DND-41 (cell line): ENCODE measurements at regions not wholly inside any gene's neighbourhood (a gene's known extent, or its start where the extent isn't known, plus 50 kb on each side); places are given as distances from the start of the nearest gene placed in this dataset.

Experiments
- ATAC-seq: fragments of 200-7000 bp; cut with Tn5 transposase; 3 replicates; pipeline ENCODE4 v1.9.1; 2021; ENCODE audit warnings: low read depth; ENCODE audit not compliant: insufficient read depth
- DNase-seq: peaks from one replicate; pipeline ENCODE4 v3.0.0-alpha.2; 2020
- H2AFZ ChIP-seq: 2 replicates; pipeline ENCODE4 v1.6.0; 2012; ENCODE audit warnings: low read depth, low read length
- H3K27ac ChIP-seq: 2 replicates; pipeline ENCODE4 v1.5.1; 2012; ENCODE audit warnings: low read length, inconsistent platforms
- H3K27me3 ChIP-seq: fragments of 200-600 bp; sonication (generic); 2 replicates; pipeline ENCODE4 v1.6.0; 2012; ENCODE audit warnings: low read length, mild to moderate bottlenecking, inconsistent platforms; ENCODE audit not compliant: insufficient read depth, poor library complexity
- H3K36me3 ChIP-seq: 2 replicates; pipeline ENCODE4 v1.5.1; 2012; ENCODE audit warnings: low read length, inconsistent platforms; ENCODE audit not compliant: insufficient read depth
- H3K4me1 ChIP-seq: 2 replicates; pipeline ENCODE4 v1.5.1; 2012; ENCODE audit warnings: mild to moderate bottlenecking, low read length; ENCODE audit not compliant: insufficient read depth
- H3K4me2 ChIP-seq: 2 replicates; pipeline ENCODE4 v1.6.0; 2012; ENCODE audit warnings: mild to moderate bottlenecking, moderate library complexity, low read length, inconsistent platforms; ENCODE audit not compliant: insufficient read depth
- H3K4me3 ChIP-seq, 2 experiments: fragments of 200-600 bp in 1 of 2; shearing (Covaris generic) in 1 of 2; 2 replicates each; pipeline ENCODE4 v1.5.1; 2012 to 2016; ENCODE audit warnings: inconsistent platforms in 2 of 2, low read length in 2 of 2, mild to moderate bottlenecking in 2 of 2, low read depth in 1 of 2, moderate library complexity in 1 of 2
- H3K79me2 ChIP-seq: 2 replicates; pipeline ENCODE4 v1.6.0; 2012; ENCODE audit warnings: low read length, inconsistent platforms; ENCODE audit not compliant: insufficient read depth
- H3K9ac ChIP-seq: 2 replicates; pipeline ENCODE4 v1.6.0; 2012; ENCODE audit warnings: low read depth, mild to moderate bottlenecking, inconsistent platforms, low read length, moderate library complexity
- H3K9me3 ChIP-seq: 2 replicates; pipeline ENCODE4 v1.5.1; 2012; ENCODE audit warnings: low read length, moderate library complexity, mild to moderate bottlenecking, inconsistent platforms; ENCODE audit not compliant: insufficient read depth, severe bottlenecking
- H4K20me1 ChIP-seq: 2 replicates; pipeline ENCODE4 v1.6.0; 2012; ENCODE audit warnings: low read length; ENCODE audit not compliant: insufficient read depth
- CTCF ChIP-seq: IDR thresholded peaks from 2 replicates; pipeline ENCODE4 v1.5.1; 2012; ENCODE audit warnings: borderline replicate concordance, low read length, moderate library complexity, mild to moderate bottlenecking; ENCODE audit not compliant: poor library complexity, severe bottlenecking; ENCODE audit errors: extremely low read depth
- EZH2 ChIP-seq: IDR thresholded peaks from 3 replicates; pipeline ENCODE4 v1.6.1; 2012; ENCODE audit warnings: borderline replicate concordance, low read depth, mild to moderate bottlenecking, moderate library complexity, low read length, inconsistent platforms; ENCODE audit not compliant: severe bottlenecking

DNA sequence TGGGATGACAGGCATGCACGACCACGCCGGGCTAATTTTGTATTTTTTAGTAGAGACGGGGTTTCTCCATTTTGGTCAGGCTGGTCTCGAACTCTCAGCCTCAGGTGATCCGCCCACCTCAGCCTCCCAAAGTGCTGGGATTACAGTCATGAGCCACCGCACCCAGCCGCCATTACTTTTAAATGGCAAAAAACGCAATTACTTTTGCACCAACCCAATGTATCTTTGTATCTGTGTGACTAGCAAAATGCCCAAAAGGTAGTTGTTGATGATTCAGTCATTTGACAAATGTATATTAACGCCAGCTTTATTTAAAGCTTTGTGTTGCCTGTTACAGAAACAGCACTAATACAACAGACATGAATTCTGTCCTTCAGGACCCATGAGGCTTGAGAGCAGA, 216.9 kb upstream of the FMN2 start:
- Histone ChIP-seq H3K4me1 (no peaks in the 10 kb centered on the region), H2AFZ (no peak overlapping the region), H3K9ac (no peak overlapping the region), H3K36me3 (no peaks in the 10 kb centered on the region), H3K79me2 (no peaks in the 10 kb centered on the region), H3K27me3 (no peaks in the 10 kb centered on the region), H4K20me1 (no peaks in the 10 kb centered on the region), H3K4me2 (no peak overlapping the region), H3K4me3 (no peak overlapping the region), H3K27ac (no peak overlapping the region), H3K9me3 (no peaks in the 10 kb centered on the region)
- no peak for ATAC-seq
- TF ChIP-seq CTCF (no peak), EZH2 (no peak)
- no peak for DNase-seq

DNA sequence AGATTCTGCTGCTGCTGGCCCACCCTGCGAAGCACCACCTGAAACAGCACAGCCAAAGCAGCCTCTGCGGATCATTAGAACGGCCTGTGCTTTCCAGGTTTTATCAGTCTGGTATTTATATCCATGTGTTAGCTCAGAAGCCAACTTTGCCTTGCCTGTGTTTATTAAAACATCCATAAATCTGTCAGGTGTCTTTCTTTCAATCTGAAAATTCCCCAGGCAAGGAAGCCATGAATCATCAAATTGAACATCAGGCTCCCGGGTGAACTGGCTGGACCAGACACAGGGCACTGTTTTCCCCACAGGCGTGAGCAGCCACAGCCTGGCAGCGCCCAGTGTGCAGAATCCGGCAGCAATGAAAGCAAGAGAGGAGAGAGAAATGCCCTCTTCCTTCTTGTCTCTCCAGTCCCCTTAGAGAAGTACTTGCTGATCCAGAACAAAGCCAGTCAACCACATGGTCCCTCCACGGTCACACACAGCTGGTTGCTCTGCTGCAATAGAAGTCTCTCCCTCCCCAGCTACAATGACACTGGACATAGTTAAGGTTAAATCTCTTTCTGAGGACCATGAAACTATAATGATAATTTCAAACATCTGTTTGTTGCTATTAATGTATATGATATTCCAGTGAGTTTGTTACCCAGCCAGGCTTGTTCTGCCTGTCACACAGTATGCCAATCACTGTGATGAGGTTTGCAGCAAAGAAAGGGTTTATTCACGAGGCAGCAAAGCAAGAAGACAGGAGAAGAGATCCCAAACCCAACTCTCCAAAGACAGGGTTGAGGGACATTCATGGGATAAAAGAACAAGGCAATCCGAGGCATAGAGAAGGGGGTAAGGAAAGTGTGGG, 212.1 kb upstream of the FMN2 start:
- no peaks in the 10 kb centered on the region for H3K27me3 ChIP-seq
- H4K20me1 ChIP-seq: no peaks in the 10 kb centered on the region
- H3K27ac ChIP-seq: no peak overlapping the region
- H3K4me2 ChIP-seq: no peak overlapping the region
- no peak overlapping the region for H3K4me3 ChIP-seq
- H3K9ac ChIP-seq: no peak overlapping the region
- DNase-seq (no peak), ATAC-seq (no peak)
- TF ChIP-seq CTCF (no peak), EZH2 (no peak)
- no peaks in the 10 kb centered on the region for H3K79me2 ChIP-seq
- H3K4me1 ChIP-seq: no peaks in the 10 kb centered on the region
- H3K9me3 ChIP-seq: no peaks in the 10 kb centered on the region
- no peak overlapping the region for H2AFZ ChIP-seq
- H3K36me3 ChIP-seq: no peaks in the 10 kb centered on the region

GRCh38 chr1:239882967-239883366, 208.7 kb upstream of the FMN2 start:
- no peaks in the 10 kb centered on the region for H3K9me3 ChIP-seq
- ATAC-seq: no peak

More at GRCh38 chr1:239882967-239883366, 208.7 kb upstream of the FMN2 start:
- no peak overlapping the region for H3K27ac ChIP-seq
- H3K36me3 ChIP-seq: no peaks in the 10 kb centered on the region
- H3K4me2 ChIP-seq: no peak overlapping the region
- no peaks in the 10 kb centered on the region for H3K79me2 ChIP-seq
- H3K27me3 ChIP-seq: no peaks in the 10 kb centered on the region
- H3K4me3 ChIP-seq: no peak overlapping the region
- TF ChIP-seq EZH2: no peak
- TF ChIP-seq CTCF: no peak
- DNase-seq: no peak
- no peaks in the 10 kb centered on the region for H4K20me1 ChIP-seq
- H3K4me1 ChIP-seq: no peaks in the 10 kb centered on the region
- H3K9ac ChIP-seq: no peak overlapping the region
- no peak overlapping the region for H2AFZ ChIP-seq
